Activated naive CD4-positive, alpha-beta T cell treated with anti-CD3 and anti-CD28 coated beads, Interleukin-2, amount 10 ng/mL, durations not matched to agents 7 days and 5 days (primary cell): ENCODE measurements at regions not wholly inside any gene's neighbourhood (a gene's known extent, or its start where the extent isn't known, plus 50 kb on each side); places are given as distances from the start of the nearest gene placed in this dataset.
"Not testable (repeated sequence)": the region's sequence is repeated elsewhere in the genome, so short reads cannot be mapped to it uniquely, and the experiment has no call there.

Experiments used
- CTCF ChIA-PET: fragments of 350-600 bp; sonication (Branson Sonifier 250); formaldehyde crosslinking; loops from one replicate; lab custom pipeline; 2021; ENCODE audit warnings: antibody characterized with exemption; lab: Charles Lee
- DNase-seq: peaks from one replicate; pipeline ENCODE4 v3.0.0-alpha.2; 2020
- H3K27ac Mint-ChIP-seq: one replicate; pipeline ENCODE4 v1.8.0; 2021; ENCODE audit warnings: mild to moderate bottlenecking, moderate library complexity, mixed read lengths
- H3K27me3 Mint-ChIP-seq: one replicate; pipeline ENCODE4 v1.8.0; 2021; ENCODE audit warnings: mild to moderate bottlenecking, mixed read lengths
- H3K36me3 Mint-ChIP-seq: one replicate; pipeline ENCODE4 v1.8.0; 2021; ENCODE audit warnings: mixed read lengths
- H3K4me1 Mint-ChIP-seq: one replicate; pipeline ENCODE4 v1.8.0; 2021; ENCODE audit warnings: mixed read lengths
- H3K4me3 Mint-ChIP-seq: one replicate; pipeline ENCODE4 v1.8.0; 2021; ENCODE audit warnings: mild to moderate bottlenecking, moderate library complexity, mixed read lengths
- H3K9me3 Mint-ChIP-seq: one replicate; pipeline ENCODE4 v1.8.0; 2021; ENCODE audit warnings: mixed read lengths

DNA sequence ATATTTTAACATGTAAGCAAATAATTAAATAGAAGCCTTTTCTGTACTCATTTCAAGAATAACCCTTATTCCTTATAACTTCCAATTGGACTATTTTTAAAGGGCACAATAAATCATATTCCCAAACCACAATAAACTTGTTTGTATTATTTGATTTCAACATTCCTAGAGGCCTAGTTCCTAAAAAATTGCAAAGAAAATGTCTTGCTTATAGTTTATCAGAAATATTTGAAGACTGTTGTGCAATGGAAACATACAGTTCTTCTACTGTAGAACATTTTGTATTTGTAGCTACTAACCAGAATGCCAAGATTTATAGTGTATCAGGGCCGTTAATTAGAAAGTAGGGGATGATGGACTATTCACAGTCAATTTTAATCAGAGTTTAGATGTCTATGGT lies 1037.0 kb upstream of the CDH18 start:
- no peak overlapping the region for H3K27ac Mint-ChIP-seq
- CTCF ChIA-PET: no interaction called here
- H3K4me3 Mint-ChIP-seq: no peak overlapping the region
- no peaks in the 10 kb centered on the region for H3K27me3 Mint-ChIP-seq
- H3K36me3 Mint-ChIP-seq: no peaks in the 10 kb centered on the region
- DNase-seq: no peak
- peaks cover 17% of the 10 kb centered on the region for H3K9me3 Mint-ChIP-seq
- H3K4me1 Mint-ChIP-seq: no peaks in the 10 kb centered on the region

DNA sequence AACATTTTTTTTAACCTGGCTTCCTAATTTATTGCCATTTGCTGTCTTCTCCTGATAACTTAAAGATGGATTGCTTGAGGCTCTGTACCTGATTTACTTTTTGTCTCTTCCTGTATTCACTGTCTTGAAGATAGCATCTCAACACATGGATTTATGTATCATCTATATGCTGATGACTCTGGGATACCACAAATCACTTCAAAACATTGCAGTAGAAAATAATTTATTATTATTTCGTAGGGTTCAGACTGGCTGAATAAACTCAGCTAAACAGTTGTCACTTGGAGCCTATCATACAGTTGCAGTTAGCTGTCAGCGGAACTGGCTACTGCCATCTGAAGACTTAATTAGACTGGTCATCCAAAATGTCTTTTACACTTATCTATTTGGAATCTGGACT lies 1025.2 kb upstream of the CDH18 start:
- CTCF ChIA-PET: no interaction called here
- Mint-ChIP-seq H3K4me1 (no peaks in the 10 kb centered on the region), H3K36me3 (no peaks in the 10 kb centered on the region)

DNA sequence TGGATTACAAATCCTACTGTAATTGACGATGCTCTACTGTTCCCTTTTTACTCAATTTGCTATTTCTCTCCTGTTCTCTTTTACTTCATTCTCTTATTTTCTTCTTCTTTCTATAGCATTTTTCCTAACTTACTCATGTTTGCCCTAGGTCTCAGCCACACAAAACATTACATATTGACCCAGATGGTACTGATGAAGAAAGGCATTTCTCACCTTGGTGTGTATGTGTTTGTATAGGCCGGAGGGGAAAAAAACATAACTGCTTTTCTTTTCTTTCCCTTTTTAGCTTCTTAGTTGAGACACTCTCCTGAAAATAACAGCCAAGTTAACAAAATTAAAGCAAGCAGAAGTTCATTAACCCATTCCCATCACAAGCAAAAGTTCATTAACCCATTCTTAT lies 1019.8 kb upstream of the CDH18 start:
- Mint-ChIP-seq H3K27ac (no peak overlapping the region), H3K4me3 (no peak overlapping the region), H3K9me3 (peaks cover 7% of the 10 kb centered on the region), H3K36me3 (no peaks in the 10 kb centered on the region), H3K4me1 (no peaks in the 10 kb centered on the region), H3K27me3 (no peaks in the 10 kb centered on the region)
- no peak for DNase-seq
- CTCF ChIA-PET: no interaction called here

More for the DNA sequence above, 1025.2 kb upstream of the CDH18 start:
- H3K4me3 Mint-ChIP-seq: no peak overlapping the region
- peaks cover 14% of the 10 kb centered on the region for H3K9me3 Mint-ChIP-seq
- no peaks in the 10 kb centered on the region for H3K27me3 Mint-ChIP-seq
- H3K27ac Mint-ChIP-seq: no peak overlapping the region
- no peak for DNase-seq

DNA sequence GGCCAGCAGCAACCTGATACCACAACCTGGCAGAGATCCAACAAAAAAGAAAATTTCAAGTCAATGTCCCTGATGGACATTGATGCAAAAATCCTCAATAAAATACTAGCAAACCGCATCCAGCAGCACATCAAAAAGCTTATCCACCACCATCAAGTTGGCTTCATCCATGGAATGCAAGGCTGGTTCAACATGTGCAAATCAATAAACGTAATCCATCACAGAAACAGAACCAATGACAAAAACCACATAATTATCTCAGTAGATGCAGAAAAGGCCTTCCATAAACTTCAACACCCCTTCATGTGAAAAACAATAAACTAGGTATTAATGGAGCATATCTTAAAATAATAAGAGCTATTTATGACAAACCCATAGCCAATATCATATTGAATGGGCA lies 1000.9 kb upstream of the CDH18 start:
- H3K9me3 Mint-ChIP-seq: peaks cover 30% of the 10 kb centered on the region
- H3K4me3 Mint-ChIP-seq, CTCF ChIA-PET, H3K27ac Mint-ChIP-seq, H3K27me3 Mint-ChIP-seq, DNase-seq, H3K4me1 Mint-ChIP-seq, H3K36me3 Mint-ChIP-seq: not testable (repeated sequence)

DNA sequence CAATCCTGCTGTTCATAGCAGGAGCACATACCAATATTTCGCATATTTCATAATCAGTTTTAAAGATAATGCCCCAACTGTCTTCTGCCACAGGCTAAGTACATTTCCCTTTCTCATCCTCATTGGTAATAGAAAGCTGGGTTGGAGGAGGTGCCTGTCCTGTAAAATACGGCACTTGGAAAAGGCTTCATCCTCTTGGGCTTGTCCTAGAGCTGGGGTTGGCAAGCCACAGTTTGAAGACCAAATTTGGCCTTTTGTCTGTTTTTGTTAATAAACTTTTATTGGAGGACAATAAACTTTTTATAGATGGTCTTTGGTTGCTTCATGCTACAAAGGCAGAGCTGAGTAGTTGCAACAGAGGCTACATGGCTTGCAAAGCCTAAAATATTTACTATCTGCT lies 997.8 kb upstream of the CDH18 start:
- CTCF ChIA-PET: no interaction called here
- H3K4me3 Mint-ChIP-seq: no peak overlapping the region
- H3K9me3 Mint-ChIP-seq: peaks cover 27% of the 10 kb centered on the region
- H3K4me1 Mint-ChIP-seq: no peaks in the 10 kb centered on the region
- no peaks in the 10 kb centered on the region for H3K36me3 Mint-ChIP-seq
- DNase-seq: no peak
- H3K27ac Mint-ChIP-seq: no peak overlapping the region
- no peaks in the 10 kb centered on the region for H3K27me3 Mint-ChIP-seq

DNA sequence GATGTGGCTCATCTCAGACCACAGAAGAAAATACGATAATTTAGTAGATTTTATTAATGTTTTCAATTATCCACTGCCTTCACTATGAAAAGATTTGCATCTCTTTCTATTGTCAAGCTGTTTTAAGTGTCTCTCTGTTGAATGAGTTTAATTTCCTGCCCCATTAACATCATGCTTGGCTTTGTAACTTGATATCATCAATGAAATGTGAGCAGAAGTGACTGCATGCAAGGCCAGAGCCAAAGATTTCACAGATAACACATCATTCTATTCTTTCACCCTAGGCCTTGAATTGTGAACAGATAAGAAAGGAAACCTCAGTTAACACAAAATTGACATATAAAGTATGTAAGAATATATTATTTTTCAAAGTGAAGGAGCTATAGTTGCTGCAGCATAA lies 986.4 kb upstream of the CDH18 start:
- no peaks in the 10 kb centered on the region for H3K36me3 Mint-ChIP-seq
- no peaks in the 10 kb centered on the region for H3K27me3 Mint-ChIP-seq
- no peak overlapping the region for H3K4me3 Mint-ChIP-seq
- no peak overlapping the region for H3K27ac Mint-ChIP-seq
- H3K4me1 Mint-ChIP-seq: no peaks in the 10 kb centered on the region
- peaks cover 2% of the 10 kb centered on the region for H3K9me3 Mint-ChIP-seq
- no peak for DNase-seq
- CTCF ChIA-PET: interaction anchor here (1.1 kb wide), 1 partner anchor 13 kb away, joined by 3 read pairs; no protein-coding TSS in a partner anchor

DNA sequence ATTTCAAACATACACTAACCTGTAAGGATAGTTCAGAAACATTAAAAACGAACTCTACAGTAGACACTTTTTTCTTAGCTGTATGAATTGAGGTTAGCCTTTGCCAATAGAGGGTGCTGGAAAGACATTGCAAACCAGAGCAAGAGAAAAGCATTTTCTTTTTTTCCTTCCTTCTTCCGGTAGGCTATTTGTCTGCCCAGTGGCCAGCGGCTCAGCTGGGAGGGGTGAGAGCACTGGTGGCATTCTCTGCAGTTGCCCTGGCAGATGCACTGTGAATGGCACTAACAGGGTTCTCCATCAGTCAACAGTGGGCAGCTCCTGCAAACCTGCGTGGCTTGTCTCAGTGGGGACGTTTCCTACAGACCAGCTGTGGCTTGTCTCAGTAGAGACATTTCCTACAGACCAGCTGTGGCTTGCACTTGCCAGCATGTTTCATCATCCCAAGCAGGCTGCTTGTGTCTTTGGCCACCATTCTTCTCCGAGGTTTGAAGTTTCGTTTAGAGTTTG lies 984.5 kb upstream of the CDH18 start:
- Mint-ChIP-seq H3K4me1 (no peaks in the 10 kb centered on the region), H3K36me3 (no peaks in the 10 kb centered on the region), H3K27me3 (no peaks in the 10 kb centered on the region), H3K4me3 (no peak overlapping the region), H3K27ac (no peak overlapping the region), H3K9me3 (peaks cover 2% of the 10 kb centered on the region)
- CTCF ChIA-PET: no interaction called here
- no peak for DNase-seq

DNA sequence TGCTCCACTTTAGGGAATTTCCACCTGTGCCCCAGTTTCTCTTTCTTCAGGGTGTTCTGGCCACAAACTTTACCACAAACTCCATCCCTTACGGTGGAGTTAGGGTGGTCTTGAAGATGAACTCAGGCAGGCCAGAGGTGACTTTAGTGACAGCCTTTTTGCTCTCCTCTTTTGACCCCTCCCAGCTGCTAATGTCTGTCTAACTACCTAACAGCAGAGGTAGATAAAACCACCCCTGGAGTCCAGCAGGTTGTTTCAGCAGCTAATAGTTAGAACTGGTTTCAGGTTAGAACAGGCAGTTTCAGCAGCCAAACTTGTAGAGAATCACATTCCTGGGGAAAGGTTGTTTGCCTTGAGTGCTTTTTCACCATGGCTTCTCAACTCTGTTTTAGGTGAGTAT lies 971.3 kb upstream of the CDH18 start:
- Mint-ChIP-seq H3K36me3 (no peaks in the 10 kb centered on the region), H3K27me3 (no peaks in the 10 kb centered on the region), H3K9me3 (peaks cover 2% of the 10 kb centered on the region), H3K27ac (no peak overlapping the region), H3K4me3 (no peak overlapping the region), H3K4me1 (no peaks in the 10 kb centered on the region)
- DNase-seq: no peak
- CTCF ChIA-PET: no interaction called here

DNA sequence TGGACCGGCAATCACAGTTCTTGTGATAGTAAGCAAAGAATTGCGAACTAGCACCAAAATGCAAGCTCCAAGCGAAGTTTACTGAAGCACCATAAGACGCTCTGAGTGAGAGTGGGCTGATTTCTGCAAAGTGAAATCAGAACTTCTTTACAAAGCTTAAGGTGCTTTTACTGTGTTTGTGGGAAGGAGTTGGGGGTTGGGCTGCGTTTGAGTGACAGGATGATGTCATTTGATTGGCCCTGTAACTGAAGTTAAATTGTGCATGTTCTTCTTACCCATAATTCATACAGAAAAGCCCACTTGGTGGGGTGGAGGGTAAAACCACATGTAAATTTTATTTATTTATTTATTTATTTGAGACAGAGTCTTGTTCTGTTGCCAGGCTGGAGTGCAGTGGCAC lies 970.6 kb upstream of the CDH18 start:
- DNase-seq: no peak
- Mint-ChIP-seq H3K27ac (no peak overlapping the region), H3K27me3 (no peaks in the 10 kb centered on the region), H3K9me3 (peaks cover 2% of the 10 kb centered on the region), H3K36me3 (no peaks in the 10 kb centered on the region), H3K4me3 (no peak overlapping the region), H3K4me1 (no peaks in the 10 kb centered on the region)
- CTCF ChIA-PET: no interaction called here

DNA sequence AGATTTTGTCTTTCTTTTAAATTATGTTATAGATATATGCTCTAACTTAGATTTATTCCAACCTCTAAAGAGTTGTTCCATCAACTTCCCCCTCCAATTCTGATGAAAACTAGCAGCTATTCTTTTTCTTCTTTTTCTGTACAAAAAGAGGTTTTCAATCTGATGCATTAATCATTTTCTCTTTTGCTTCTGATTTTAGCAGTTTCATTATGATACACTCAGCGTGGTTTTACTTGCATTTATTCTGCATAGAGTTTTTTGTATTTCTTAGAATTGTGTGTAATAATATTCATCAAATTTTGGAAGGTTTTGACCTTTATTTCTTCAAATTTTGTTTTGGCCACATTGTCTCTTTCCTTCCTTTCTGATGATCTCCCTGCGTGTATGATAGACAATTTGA lies 968.1 kb upstream of the CDH18 start:
- H3K4me3 Mint-ChIP-seq: no peak overlapping the region
- H3K9me3 Mint-ChIP-seq: peaks cover 2% of the 10 kb centered on the region
- H3K36me3 Mint-ChIP-seq: no peaks in the 10 kb centered on the region
- CTCF ChIA-PET: no interaction called here
- DNase-seq: no peak
- H3K27me3 Mint-ChIP-seq: no peaks in the 10 kb centered on the region
- no peaks in the 10 kb centered on the region for H3K4me1 Mint-ChIP-seq
- no peak overlapping the region for H3K27ac Mint-ChIP-seq

DNA sequence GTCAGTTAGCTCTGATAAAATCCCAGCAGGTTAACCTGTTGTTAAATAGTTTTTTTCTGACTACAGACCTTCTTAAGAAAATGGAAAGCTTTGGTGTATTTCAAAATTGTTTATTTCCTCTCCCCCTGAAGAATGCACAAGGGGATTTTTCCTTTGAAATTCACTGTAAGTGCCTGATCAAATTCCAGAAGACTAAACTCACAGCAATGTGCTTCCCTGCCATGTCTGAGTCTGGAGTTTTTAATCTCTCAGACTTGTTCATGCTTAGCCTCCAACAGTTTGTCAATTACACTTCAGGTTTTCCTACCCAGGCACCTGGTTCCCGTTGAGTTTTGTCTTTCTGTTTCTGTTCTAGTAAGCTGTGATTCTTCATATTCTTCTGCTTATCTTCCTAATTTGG lies 961.6 kb upstream of the CDH18 start:
- DNase-seq: no peak
- Mint-ChIP-seq H3K9me3 (peaks cover 4% of the 10 kb centered on the region), H3K4me1 (no peaks in the 10 kb centered on the region), H3K36me3 (no peaks in the 10 kb centered on the region), H3K4me3 (no peak overlapping the region), H3K27ac (no peak overlapping the region), H3K27me3 (no peaks in the 10 kb centered on the region)
- CTCF ChIA-PET: no interaction called here

DNA sequence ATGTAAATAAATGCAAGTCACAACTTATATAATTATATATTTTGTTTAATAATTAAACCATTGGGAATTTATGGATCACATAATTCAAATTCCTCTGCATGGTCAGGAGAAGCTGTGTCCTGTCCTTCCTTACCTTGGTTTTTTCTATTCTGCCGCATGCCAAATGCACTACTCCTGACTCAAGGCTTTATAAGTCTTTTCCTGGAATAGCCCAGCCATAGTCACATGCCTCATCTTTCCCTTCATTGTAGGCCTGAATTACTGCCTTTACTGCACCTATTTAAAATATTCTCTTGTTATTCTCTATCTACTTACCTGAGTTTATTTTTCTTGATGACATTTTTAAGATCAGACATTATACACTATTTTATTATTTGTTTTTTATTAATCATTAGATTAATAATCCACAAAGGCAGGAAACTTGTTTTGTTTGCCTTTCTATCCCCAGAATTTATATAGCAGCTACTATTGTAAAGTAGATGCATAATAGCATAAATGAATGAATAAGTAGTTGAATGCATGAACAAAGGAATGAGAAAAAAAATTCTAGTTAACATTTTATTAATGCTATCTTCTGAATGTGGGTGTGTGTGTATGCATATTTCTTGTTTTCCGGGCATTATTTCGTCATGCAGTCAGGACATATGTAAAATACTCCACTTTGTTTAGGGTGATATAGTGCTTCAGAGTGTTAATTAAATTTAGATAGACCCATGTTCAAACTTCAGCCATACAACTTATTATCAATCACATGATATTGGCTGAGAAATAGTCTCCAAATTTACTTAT lies 955.4 kb upstream of the CDH18 start:
- H3K9me3 Mint-ChIP-seq, H3K4me3 Mint-ChIP-seq, DNase-seq, H3K4me1 Mint-ChIP-seq, H3K36me3 Mint-ChIP-seq, CTCF ChIA-PET, H3K27me3 Mint-ChIP-seq, H3K27ac Mint-ChIP-seq: not testable (repeated sequence)

DNA sequence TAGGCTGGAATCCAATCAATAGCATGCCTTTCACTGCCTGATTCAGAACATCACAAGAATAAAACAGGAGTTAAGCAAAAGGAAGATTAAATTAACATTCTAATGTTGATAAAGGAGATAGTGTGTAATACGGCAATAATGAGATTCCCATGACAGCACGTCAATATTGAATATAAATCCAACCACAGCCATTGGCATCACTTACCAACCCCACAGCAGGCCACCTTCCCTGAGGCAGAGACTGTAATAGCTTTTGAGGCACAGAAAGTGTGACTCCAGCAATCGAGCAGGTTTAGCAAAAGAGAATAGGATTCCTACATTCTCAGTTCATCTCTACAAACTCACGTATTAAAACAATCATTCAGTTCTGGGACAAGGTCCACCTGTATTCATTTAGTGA lies 954.6 kb upstream of the CDH18 start:
- H3K9me3 Mint-ChIP-seq, H3K27ac Mint-ChIP-seq, H3K36me3 Mint-ChIP-seq, H3K4me3 Mint-ChIP-seq, CTCF ChIA-PET, DNase-seq, H3K27me3 Mint-ChIP-seq, H3K4me1 Mint-ChIP-seq: not testable (repeated sequence)

DNA sequence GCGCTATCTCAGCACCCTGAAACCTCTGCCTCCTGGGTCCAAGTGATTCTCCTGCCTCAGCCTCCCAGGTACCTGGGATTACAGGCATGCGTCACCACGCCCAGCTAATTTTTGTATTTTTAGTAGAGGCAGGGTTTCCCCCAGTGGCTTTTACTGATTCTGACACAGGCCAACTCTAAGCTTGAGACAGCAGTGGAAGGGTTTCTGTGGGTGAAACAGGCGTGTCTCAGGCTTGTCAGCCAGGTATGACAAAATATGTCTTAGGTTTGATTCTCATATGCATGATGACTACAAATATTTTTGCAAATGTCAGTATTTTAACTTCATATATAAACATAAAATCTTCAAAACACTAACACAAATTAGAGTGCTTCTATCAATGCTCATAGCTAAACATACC lies 952.8 kb upstream of the CDH18 start:
- H3K27me3 Mint-ChIP-seq, CTCF ChIA-PET, H3K4me1 Mint-ChIP-seq, H3K4me3 Mint-ChIP-seq, H3K9me3 Mint-ChIP-seq, H3K36me3 Mint-ChIP-seq, DNase-seq, H3K27ac Mint-ChIP-seq: not testable (repeated sequence)

DNA sequence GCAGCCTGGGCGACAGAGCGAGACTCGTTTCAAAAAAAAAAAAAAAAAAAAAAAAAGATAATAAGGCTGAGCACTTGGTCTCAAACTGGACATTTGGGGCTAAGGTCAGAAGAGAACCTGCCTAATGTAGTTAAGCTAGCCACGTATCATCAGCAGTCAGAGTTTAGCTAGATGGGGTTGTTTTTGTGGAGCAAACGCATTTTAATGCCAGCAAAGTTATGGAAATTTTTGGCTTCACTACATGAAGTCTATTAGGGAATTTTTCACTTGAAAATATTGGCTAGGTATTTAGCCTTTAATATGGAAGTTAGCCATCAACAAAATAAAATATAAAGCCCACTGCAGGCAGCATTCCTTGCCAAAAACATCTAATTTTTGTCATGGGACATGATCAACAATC lies 902.9 kb upstream of the CDH18 start:
- H3K36me3 Mint-ChIP-seq, H3K27ac Mint-ChIP-seq, H3K4me3 Mint-ChIP-seq, CTCF ChIA-PET, DNase-seq, H3K27me3 Mint-ChIP-seq, H3K4me1 Mint-ChIP-seq: not testable (repeated sequence)
- H3K9me3 Mint-ChIP-seq: peaks cover 15% of the 10 kb centered on the region
